GM23248 (cell line): ENCODE measurements at regions not wholly inside any gene's neighbourhood (a gene's known extent, or its start where the extent isn't known, plus 50 kb on each side); places are given as distances from the start of the nearest gene placed in this dataset.

Experiments
- EZH2 ChIP-seq: fragments of 200-600 bp; sonication (generic); IDR thresholded peaks from 2 replicates; pipeline ENCODE4 v1.6.1; 2018; ENCODE audit warnings: antibody characterized with exemption, mild to moderate bottlenecking; ENCODE audit not compliant: insufficient read depth, poor library complexity, severe bottlenecking
- EZH2phosphoT487 ChIP-seq: fragments of 200-600 bp; sonication (generic); IDR thresholded peaks from 2 replicates; pipeline ENCODE4 v1.6.1; 2018; ENCODE audit warnings: antibody characterized with exemption, moderate library complexity, mild to moderate bottlenecking, low read depth; ENCODE audit not compliant: insufficient read depth

DNA sequence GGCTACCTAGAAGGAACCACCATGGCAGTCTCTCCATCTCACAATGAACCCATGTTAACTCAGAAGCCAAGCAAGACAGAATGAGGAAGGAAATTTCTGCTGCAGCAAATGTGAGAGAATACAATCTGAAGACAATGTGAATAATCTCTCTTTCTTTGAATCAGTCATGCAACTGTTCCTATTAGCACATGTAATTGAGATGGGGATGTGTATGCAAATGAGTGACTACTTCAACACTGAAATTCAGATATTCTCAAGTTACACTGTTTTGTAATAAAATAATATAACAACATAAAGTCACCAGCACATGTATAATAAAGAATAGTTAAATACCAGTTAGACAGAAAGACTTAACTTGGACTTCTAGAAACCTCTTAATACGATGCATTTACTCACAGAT, 1200.6 kb upstream of the PIK3C3 start:
- TF ChIP-seq EZH2, result no peak
- no peak for TF ChIP-seq EZH2phosphoT487
